ENCODE measurements at regions not wholly inside any gene's neighbourhood (a gene's known extent, or its start where the extent isn't known, plus 50 kb on each side); places are given as distances from the start of the nearest gene placed in this dataset.

GRCh38 chr4:24372341-24372740, 212.0 kb downstream of the DHX15 start:
- TF ChIP-seq CTCF (IDR thresholded peaks at IDR 0.05) (no peak), POLR2A (IDR thresholded peaks at IDR 0.05) (no peak)
